ENCODE measurements at regions not wholly inside any gene's neighbourhood (a gene's known extent, or its start where the extent isn't known, plus 50 kb on each side); places are given as distances from the start of the nearest gene placed in this dataset.
"Not testable (repeated sequence)": the region's sequence is repeated elsewhere in the genome, so short reads cannot be mapped to it uniquely, and the experiment has no call there.

- DNase-seq: no peak
Observed at GRCh38 chr13:21882766-21883165, 211.9 kb downstream of the FGF9 start.

GRCh38 chr13:21883713-21884112, 212.8 kb downstream of the FGF9 start:
- DNase-seq: no peak

- DNase-seq: no peak
Observed at GRCh38 chr13:21884299-21884909, 213.5 kb downstream of the FGF9 start.

- no peak for DNase-seq
Observed at GRCh38 chr13:21884965-21885567, 214.2 kb downstream of the FGF9 start.

GRCh38 chr13:21885714-21886224, 214.9 kb downstream of the FGF9 start:
- DNase-seq: no peak

- no peak for DNase-seq
Observed at GRCh38 chr13:21889651-21890050, 218.8 kb downstream of the FGF9 start.

GRCh38 chr13:21890220-21890619, 219.3 kb downstream of the FGF9 start:
- not testable (repeated sequence) for DNase-seq

GRCh38 chr13:21894091-21894490, 223.2 kb downstream of the FGF9 start:
- DNase-seq: no peak

- DNase-seq: no peak
Observed at GRCh38 chr13:21894703-21895699, 224.1 kb downstream of the FGF9 start.

- DNase-seq: no peak
Observed at GRCh38 chr13:21895779-21896178, 224.9 kb downstream of the FGF9 start.

GRCh38 chr13:21897161-21897560, 226.3 kb downstream of the FGF9 start:
- no peak for DNase-seq

- no peak for DNase-seq
Observed at GRCh38 chr13:21898459-21898858, 227.6 kb downstream of the FGF9 start.

GRCh38 chr13:21898945-21899344, 228.1 kb downstream of the FGF9 start:
- DNase-seq: no peak

- DNase-seq: no peak
Observed at GRCh38 chr13:21901336-21901735, 230.5 kb downstream of the FGF9 start.

- peak; percentile 47 for DNase-seq
Observed at GRCh38 chr13:21901811-21902708, 231.2 kb downstream of the FGF9 start.

- DNase-seq: no peak
Observed at GRCh38 chr13:21902709-21903098, 231.8 kb downstream of the FGF9 start.

- DNase-seq: peak; percentile 8
Observed at GRCh38 chr13:21905486-21905885, 234.6 kb downstream of the FGF9 start.

GRCh38 chr13:21909331-21909730, 238.5 kb downstream of the FGF9 start:
- DNase-seq: no peak

- no peak for DNase-seq
Observed at GRCh38 chr13:21910546-21910945, 239.7 kb downstream of the FGF9 start.

GRCh38 chr13:21911646-21912298, 240.9 kb downstream of the FGF9 start:
- peak; percentile 11 for DNase-seq

GRCh38 chr13:21913010-21913409, 242.1 kb downstream of the FGF9 start:
- DNase-seq: peak; percentile 6
